ENCODE measurements at regions not wholly inside any gene's neighbourhood (a gene's known extent, or its start where the extent isn't known, plus 50 kb on each side); places are given as distances from the start of the nearest gene placed in this dataset.
"Not testable (repeated sequence)": the region's sequence is repeated elsewhere in the genome, so short reads cannot be mapped to it uniquely, and the experiment has no call there.

- Histone ChIP-seq H3K36me3 (no peaks in the 10 kb centered on the region), H3K4me3 (no peak overlapping the region), H3K27me3 (no peaks in the 10 kb centered on the region), H3K9me3 (no peaks in the 10 kb centered on the region), H3K4me1 (peaks cover 17% of the 10 kb centered on the region), H3K27ac (no peak overlapping the region)
- no peak for DNase-seq (ENCODE audit: extremely low spot score in 2 of 2)
- intact Hi-C loops (cut with DNase I), result no loop called here
- TF ChIP-seq POLR2A (IDR thresholded peaks at IDR 0.05) (no peak), POLR2AphosphoS5 (IDR thresholded peaks at IDR 0.05; ENCODE audit: insufficient read depth in 1 of 2, low read depth in 1 of 2) (peak; percentile 26 to 75)
These were observed 191.6 kb upstream of the MSX2 start for GRCh38 chr5:174532455-174533453.

GRCh38 chr5:174533751-174534241 lies 190.6 kb upstream of the MSX2 start:
- no peaks in the 10 kb centered on the region for H3K36me3 ChIP-seq
- no peak for DNase-seq (ENCODE audit: extremely low spot score in 2 of 2)
- H3K27me3 ChIP-seq, result no peaks in the 10 kb centered on the region
- H3K4me3 ChIP-seq, result no peak overlapping the region
- H3K4me1 ChIP-seq, result peaks cover 17% of the 10 kb centered on the region
- no peak for TF ChIP-seq CTCF (IDR thresholded peaks at IDR 0.05)
- no peak for TF ChIP-seq POLR2AphosphoS5 (IDR thresholded peaks at IDR 0.05; ENCODE audit: insufficient read depth in 1 of 2, low read depth in 1 of 2)
- no peak for TF ChIP-seq POLR2A (IDR thresholded peaks at IDR 0.05)
- no peaks in the 10 kb centered on the region for H3K9me3 ChIP-seq
- intact Hi-C loops (cut with DNase I), result no loop called here
- no peak overlapping the region for H3K27ac ChIP-seq

GRCh38 chr5:174535669-174536068 lies 188.7 kb upstream of the MSX2 start:
- peaks cover 17% of the 10 kb centered on the region for H3K4me1 ChIP-seq
- no peak overlapping the region for H3K27ac ChIP-seq
- no peaks in the 10 kb centered on the region for H3K9me3 ChIP-seq
- H3K27me3 ChIP-seq, result no peaks in the 10 kb centered on the region
- intact Hi-C loops (cut with DNase I), result no loop called here
- TF ChIP-seq POLR2AphosphoS5 (IDR thresholded peaks at IDR 0.05; ENCODE audit: insufficient read depth in 1 of 2, low read depth in 1 of 2), result no peak
- no peak overlapping the region for H3K4me3 ChIP-seq
- no peak for DNase-seq (ENCODE audit: extremely low spot score in 2 of 2)
- no peaks in the 10 kb centered on the region for H3K36me3 ChIP-seq

- H3K4me1 ChIP-seq; H3K9me3 ChIP-seq; H3K4me3 ChIP-seq; H3K36me3 ChIP-seq; H3K27me3 ChIP-seq; H3K27ac ChIP-seq; intact Hi-C loops (cut with DNase I); DNase-seq (ENCODE audit: extremely low spot score in 2 of 2): not testable (repeated sequence)
These were observed 184.6 kb upstream of the MSX2 start for GRCh38 chr5:174539823-174540222.

GRCh38 chr5:174542037-174542436 lies 182.3 kb upstream of the MSX2 start:
- intact Hi-C loops (cut with DNase I), result no loop called here
- Histone ChIP-seq H3K36me3 (no peaks in the 10 kb centered on the region), H3K27me3 (no peaks in the 10 kb centered on the region), H3K27ac (no peak overlapping the region), H3K9me3 (no peaks in the 10 kb centered on the region), H3K4me3 (no peak overlapping the region), H3K4me1 (no peaks in the 10 kb centered on the region)
- TF ChIP-seq CTCF (IDR thresholded peaks at IDR 0.05), result no peak
- TF ChIP-seq POLR2A (IDR thresholded peaks at IDR 0.05), result no peak
- no peak for TF ChIP-seq POLR2AphosphoS5 (IDR thresholded peaks at IDR 0.05; ENCODE audit: insufficient read depth in 1 of 2, low read depth in 1 of 2)
- DNase-seq (ENCODE audit: extremely low spot score in 2 of 2), result no peak

GRCh38 chr5:174542471-174542870 lies 181.9 kb upstream of the MSX2 start:
- H3K4me3 ChIP-seq, result no peak overlapping the region
- H3K9me3 ChIP-seq, result no peaks in the 10 kb centered on the region
- H3K36me3 ChIP-seq, result no peaks in the 10 kb centered on the region
- H3K4me1 ChIP-seq, result no peaks in the 10 kb centered on the region
- no peak overlapping the region for H3K27ac ChIP-seq
- intact Hi-C loops (cut with DNase I), result no loop called here
- TF ChIP-seq POLR2AphosphoS5 (IDR thresholded peaks at IDR 0.05; ENCODE audit: insufficient read depth in 1 of 2, low read depth in 1 of 2), result no peak
- TF ChIP-seq POLR2A (IDR thresholded peaks at IDR 0.05), result no peak
- no peak for TF ChIP-seq CTCF (IDR thresholded peaks at IDR 0.05)
- no peak for DNase-seq (ENCODE audit: extremely low spot score in 2 of 2)
- H3K27me3 ChIP-seq, result no peaks in the 10 kb centered on the region
